ENCODE measurements at regions not wholly inside any gene's neighbourhood (a gene's known extent, or its start where the extent isn't known, plus 50 kb on each side); places are given as distances from the start of the nearest gene placed in this dataset.

DNA sequence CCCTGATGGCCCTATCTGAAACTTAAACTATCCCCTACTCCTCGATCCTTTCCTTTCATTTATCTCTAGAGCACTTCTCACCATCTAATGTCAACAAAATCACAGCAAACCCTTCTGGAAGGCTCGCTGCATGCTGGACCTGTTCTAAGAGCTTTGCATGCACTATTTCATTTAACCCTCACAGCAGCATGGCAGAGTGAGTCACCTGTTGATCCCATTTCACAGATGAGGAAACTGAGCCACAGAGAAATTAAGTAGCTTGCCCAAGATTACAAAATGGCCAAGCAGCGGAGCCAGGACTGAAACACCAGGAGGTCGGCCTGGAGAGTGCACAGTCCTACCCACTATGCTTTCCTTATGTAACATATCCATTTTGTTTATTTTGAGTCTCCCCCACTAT is 93.1 kb downstream of the ZNF622 start:
- TF ChIP-seq YY1 (IDR thresholded peaks at IDR 0.05; ENCODE audit: insufficient read depth, insufficient read length) (no peak), ZNF274 (IDR thresholded peaks at IDR 0.05; ENCODE audit: low read depth, low read length) (no peak)

All from NT2/D1 (cell line).